Posterior vena cava (tissue), 2 donors: ENCODE measurements at regions not wholly inside any gene's neighbourhood (a gene's known extent, or its start where the extent isn't known, plus 50 kb on each side); places are given as distances from the start of the nearest gene placed in this dataset.

Experiments
- DNase-seq: peaks from one replicate; pipeline ENCODE4 v3.0.0-alpha.2; 2020; ENCODE audit warnings: low spot score
- intact Hi-C, 2 donors: fragments of 100-400 bp; cut with DNase I; formaldehyde crosslinking; loops; one replicate each; pipeline versions ENCODE4 v1.14.1 to v1.14.2; 2022 to 2023
- donor health status: DM: yes; HTN: yes; CAD: no.
- donor health status: DM: yes; HTN: yes; CAD: no.

DNA sequence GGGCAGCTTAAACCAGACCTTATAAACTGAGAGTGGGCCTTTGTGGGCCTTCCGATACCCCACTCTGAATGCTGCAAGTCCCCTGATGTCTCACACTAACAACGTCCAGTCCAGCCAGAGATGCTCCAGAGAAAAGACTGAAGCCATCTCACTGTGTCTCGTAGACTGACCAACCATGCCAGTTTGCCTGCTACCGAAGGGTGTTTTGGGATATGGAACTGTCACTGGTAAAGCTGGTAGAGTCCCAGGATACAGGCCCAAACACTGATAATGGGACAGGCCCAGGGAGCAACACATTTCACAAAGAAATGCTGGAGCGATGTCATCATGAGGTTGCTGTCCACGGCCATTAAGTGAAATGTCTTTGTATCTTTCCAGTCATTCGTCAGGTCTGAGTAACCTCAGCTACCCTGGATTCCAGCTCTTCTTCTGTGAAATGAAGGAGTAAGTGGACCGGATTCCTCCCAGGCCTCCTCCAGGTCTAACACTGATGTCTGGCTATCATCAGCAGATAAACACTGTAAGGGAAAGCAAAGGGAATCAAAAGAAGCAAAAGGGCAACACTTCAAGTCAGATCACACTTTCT lies 81.6 kb downstream of the SLC5A7 start:
- no peak for DNase-seq
- intact Hi-C loops, result no loop called here

DNA sequence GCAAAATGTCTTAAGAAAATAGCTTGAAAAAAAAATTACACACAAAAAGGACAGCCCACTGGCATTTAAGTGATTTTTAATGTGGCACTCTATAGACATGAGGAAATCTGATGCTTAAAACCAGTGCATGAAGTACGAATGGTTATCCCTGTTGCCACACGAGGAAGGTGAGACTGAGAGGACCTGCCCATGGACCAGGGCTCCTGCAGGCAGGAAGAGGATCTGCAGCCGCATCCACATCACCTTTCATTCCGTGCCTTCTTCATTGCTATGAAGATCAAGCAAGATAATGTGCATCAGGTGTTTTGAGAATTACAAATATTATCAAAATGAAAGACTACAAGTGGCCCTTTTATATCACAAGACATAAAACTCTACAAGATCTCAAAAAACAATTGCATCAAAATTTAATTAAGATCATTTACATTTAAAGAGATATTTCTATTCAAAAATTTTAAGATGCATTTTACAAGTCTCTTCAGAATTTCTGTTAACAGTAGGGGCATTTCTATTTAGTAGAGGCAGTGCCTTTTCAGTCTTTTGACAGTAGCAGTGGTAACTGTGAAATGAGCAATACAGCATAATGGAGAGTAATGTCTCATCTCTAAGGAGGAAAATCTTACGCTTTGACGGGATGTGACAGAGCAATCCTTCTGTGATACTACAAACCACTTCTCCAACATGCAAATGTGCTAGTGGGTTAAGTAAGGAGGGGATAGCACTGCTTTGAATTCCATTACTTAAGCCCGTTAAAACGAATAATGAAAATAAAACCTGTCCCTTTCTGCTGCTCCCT lies 83.4 kb downstream of the SLC5A7 start:
- intact Hi-C loops, result no loop called here
- DNase-seq, result no peak

DNA sequence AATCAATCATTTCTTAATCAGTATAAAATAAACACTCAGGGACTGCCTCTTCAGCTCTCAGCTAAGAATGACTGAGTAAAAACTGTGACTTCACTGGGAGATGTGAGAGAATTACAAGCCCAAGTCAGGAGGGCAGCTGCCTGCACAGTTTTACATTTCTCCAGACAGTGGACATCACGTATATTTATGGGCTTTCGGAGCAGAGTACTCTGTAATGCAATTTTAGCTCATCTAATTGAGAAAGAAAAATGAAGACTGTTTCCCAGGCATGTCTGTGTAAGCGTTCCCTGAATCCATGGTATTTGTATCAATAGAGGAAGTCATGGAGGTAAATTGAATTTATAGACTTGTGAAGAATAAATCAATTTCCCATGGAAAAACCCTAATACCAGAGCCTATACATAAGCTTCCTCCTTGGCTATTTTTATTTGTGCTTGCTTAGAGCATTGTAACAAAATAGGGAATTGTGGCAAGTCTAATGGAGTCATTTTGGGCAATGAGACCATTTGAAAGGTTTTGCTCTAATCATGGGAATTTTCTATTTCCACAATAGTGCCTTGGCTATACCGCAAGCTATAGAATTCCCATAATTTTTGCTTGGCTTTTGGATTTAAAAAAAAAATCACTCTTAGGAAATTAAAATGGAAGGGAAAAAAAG lies 87.2 kb downstream of the SLC5A7 start:
- intact Hi-C loops, result no loop called here
- no peak for DNase-seq

DNA sequence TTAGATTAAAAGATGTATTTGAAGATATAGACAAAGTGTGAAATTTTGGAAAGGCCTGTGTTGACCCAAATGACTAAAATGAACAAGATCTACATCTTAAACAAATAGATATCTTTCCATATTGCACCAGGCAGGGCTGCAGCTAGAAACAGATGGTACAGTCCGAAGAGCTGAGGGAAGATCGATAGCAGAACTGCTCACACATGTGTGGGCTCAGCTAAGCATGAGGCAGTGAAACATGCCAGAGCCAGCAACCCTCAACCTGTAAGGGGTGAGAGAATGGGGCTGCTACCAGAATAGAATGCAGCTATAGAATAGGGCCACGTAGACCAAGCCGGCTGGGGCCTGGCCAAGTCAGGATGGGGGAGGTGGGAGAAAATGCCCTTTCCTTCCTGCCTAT lies 87.8 kb downstream of the SLC5A7 start:
- DNase-seq, result no peak
- intact Hi-C loops, result no loop called here

DNA sequence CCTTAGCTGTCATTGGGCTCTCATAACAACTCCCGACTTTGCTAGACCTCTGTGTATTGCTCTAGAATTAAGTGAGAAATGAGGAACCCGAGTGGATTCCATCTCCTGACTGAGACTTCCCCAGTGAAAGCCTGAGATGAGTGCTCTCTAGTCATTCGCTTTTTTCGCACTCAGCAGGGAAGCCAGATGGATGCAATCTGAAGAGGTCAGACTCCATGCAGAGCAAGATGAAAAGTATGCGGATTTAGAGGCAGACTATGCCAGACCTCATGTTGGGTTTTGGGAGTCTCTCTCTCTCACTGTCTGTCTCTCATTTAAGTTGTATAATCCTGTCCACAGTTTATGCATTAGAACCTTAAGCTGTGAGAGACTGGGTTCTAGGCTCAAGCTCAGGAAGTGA lies 88.6 kb downstream of the SLC5A7 start:
- intact Hi-C loops, result no loop called here

DNA sequence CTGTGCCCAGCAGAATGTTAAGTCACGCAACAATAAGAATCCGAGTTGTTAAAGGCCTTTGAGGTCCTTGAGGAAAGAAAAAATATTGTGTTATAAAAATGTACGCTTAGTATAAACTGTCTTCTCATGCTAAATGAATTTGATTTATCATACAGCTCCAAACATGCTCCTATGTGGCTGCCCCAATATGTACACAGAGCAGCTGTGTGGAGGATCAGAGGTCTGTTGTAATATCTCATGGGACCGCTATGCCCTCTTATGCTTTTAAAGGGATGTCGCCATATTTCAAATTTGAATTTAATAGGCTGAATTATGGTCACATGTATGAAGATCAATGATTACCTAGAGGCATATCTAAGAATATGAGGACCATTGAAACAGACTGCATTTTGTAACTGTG lies 90.2 kb downstream of the SLC5A7 start:
- DNase-seq, result no peak
- intact Hi-C loops, result no loop called here

More for the DNA sequence above, 88.6 kb downstream of the SLC5A7 start:
- no peak for DNase-seq

DNA sequence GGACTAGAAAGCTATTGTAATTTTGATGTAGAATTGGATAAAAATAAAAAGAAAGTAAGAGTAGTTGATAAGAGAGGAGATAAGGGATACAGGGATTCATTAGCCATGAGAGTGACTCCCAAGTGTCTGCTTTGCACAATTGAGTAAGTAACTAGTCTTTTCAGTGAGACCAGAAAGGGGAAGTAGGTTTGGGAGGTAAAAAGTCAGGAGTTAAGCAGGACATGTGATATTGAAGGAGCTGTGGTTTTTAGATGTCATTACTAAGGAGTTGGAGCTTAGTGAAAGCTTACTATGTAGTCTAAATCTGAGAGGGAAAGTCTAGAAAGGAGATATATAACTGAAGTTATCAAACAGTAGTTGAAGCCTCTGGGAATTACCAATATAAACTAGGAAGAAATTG lies 93.4 kb downstream of the SLC5A7 start:
- no peak for DNase-seq
- intact Hi-C loops, result loop anchor here in 1 of 2 donors (5.0 kb wide), 1 partner anchor 568 kb away; no protein-coding TSS in a partner anchor

DNA sequence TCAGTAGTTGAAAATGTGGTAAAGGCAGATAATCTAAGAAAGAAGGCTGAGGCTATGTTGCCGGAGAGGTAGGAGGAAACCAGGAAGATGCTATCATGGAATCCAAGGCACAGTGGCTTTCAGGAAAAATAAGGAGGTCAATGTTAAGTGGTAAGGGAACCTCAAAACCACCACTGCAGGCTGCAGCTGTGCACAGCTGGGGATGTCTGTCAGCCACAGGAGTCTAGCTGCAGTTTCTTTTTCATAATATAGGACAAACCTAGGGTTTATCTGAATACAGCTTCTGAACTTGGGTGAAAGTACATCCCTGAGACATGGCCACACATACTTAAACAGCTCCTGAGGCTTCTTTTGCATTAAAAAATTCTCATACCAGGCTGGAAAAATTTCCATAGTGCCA lies 93.9 kb downstream of the SLC5A7 start:
- intact Hi-C loops, result loop anchor here in 1 of 2 donors (5.0 kb wide), 1 partner anchor 567 kb away; no protein-coding TSS in a partner anchor
- DNase-seq, result no peak

DNA sequence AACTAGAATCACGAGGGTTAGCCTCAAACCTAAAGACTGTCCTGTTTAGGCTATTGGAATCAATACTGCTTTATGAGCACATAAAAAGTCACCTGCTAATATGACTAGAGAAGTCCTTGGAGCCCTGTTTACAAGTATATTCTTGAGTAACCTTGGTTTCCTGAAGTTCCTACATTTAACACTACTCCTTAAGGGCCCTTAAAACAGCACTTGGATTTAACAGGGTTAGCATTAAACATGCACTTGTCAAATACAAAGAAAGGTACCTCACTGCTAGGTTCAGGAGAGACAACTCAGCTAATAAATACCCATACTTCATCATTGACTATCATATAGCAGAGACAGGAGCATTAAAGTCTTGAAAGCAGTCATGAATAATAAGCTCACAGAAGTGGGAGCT lies 96.7 kb downstream of the SLC5A7 start:
- no peak for DNase-seq
- intact Hi-C loops, result loop anchor here in 1 of 2 donors (5.0 kb wide), 1 partner anchor 564 kb away; no protein-coding TSS in a partner anchor

DNA sequence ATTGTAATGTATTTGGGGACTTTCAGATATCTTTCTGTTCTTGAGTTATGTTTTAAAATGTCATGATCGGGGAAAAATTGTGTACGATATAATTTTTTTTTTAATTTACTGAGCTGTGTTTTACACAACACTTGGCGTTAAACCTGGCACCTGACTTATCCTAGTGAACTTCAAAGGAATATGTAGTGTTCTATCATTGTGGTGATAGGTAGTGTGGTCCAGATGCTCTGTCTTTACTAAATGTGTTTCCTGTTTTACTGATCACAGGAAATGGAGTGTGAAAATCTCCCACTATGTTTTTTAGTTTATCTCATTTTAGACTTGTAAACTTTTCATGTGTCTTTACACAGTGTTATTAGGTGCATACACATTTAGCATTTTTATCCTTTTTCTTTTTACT lies 98.0 kb downstream of the SLC5A7 start:
- DNase-seq, result no peak
- intact Hi-C loops, result loop anchor here in 1 of 2 donors (5.0 kb wide), 1 partner anchor 563 kb away; no protein-coding TSS in a partner anchor

DNA sequence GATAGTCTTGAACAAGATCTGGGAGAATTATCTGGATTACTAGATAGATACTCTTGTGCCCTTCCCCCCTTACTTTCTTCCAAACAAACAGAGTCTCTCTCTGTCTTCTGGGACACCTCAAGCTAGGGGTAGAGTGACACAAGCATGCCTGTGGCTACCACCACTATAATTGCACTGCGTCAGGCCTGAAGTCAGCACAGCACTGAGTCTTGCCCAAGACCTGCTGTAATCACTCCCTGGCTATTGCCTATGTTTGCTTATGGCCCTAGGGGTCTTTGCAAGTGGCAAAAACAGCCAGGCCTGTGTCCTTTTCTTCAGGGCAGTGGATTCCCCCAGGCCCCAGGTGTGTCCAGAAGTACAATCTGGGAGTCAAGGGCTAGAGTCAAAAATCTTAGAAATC lies 106.6 kb downstream of the SLC5A7 start:
- no peak for DNase-seq
- intact Hi-C loops, result no loop called here

DNA sequence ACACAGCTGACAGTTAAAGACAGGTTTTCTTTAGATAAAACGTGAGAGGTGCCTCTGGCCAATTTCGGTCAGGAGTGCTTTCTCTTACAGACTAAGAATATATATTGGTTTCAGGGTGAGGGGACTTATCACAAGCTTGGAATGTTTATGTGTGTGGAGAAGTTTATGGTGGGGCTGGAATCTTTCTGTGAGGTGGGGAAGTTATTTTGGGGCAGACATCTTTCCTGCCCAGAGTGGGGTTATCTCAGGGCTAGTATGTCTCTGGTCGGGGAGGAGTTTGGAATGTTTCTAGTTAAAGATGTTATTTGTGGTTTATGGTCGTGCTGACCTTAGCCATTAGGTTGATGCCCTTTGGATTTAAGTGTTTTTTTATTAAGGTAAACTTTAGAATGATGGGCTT lies 115.2 kb downstream of the SLC5A7 start:
- intact Hi-C loops, result no loop called here
- no peak for DNase-seq

DNA sequence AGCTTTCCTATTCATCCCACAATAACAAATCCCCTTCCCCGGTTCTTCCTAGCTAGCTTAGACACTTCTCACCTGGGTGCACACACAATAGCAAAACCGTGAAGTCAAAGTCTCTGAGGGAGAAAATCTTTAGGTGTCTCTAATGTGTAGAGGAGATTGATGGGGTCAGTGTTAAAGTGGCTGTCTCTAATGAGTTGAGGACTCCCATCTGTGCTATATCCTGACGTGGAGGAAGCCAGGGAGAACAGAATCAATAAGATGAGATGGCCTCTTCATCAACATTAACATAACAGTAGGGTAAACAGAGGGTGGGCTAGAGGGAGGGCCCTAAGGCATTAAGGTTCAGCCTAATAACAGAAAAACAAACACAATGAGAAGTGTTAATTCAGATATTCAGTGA lies 120.4 kb downstream of the SLC5A7 start:
- intact Hi-C loops, result loop anchor here in 1 of 2 donors (5.0 kb wide), 1 partner anchor 549 kb away; no protein-coding TSS in a partner anchor
- no peak for DNase-seq

DNA sequence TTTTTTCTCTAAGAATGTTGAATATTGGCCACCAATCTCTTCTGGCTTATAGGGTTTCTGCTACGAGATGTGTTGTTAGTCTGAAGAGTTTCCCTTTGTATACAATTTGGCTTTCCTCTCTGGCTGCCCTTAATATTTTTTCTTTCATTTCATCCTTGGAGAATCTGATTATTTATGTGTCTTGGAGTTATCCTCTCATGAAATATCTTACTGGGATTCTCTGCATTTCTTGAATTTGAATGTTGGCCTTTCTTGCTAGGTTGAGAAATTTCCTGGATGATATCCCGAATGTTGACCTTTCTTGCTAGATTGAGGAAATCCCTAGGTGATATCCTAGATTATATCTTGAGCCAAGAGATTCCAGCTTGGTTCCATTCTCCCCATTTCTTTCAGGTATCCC lies 125.6 kb downstream of the SLC5A7 start:
- DNase-seq, result no peak
- intact Hi-C loops, result no loop called here

DNA sequence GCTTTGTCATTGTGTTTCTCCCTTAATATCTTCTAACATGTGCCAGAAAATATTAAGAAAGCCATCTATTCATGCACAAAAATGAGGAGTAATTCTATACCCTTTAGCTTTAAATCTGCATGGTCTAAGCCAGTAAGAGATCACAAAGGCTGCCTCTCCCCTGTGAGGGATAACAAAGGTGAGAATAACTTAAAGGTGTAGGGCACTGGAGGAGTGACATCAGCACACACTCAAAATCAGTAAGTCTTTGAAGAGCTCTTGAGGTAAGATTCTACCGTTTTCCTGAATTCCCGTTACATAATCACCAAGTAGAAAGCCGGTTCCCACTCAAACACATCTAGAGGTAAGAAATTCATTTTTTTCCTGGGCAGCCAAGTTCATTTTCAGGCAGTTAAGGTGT lies 123.9 kb upstream of the SULT1C3 start:
- no peak for DNase-seq
- intact Hi-C loops, result no loop called here

DNA sequence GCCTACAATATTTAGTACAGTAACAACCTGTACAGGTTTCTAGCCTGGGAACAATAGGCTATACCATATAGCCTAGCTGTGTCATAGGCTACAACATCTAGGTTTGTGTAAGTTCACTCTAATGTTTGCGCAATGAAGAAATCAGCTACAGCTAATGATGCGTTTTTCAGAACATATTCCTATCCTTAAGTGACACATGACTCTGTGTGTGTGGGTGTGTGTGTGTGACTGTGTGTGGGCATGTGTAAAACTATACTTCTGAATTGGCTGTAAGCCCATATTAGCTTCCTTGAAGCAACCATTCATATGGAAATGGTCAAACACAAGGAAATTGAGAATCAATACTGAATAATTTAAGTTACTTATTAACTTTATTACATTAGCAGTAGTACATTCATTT lies 120.8 kb upstream of the SULT1C3 start:
- intact Hi-C loops, result no loop called here
- DNase-seq, result no peak

DNA sequence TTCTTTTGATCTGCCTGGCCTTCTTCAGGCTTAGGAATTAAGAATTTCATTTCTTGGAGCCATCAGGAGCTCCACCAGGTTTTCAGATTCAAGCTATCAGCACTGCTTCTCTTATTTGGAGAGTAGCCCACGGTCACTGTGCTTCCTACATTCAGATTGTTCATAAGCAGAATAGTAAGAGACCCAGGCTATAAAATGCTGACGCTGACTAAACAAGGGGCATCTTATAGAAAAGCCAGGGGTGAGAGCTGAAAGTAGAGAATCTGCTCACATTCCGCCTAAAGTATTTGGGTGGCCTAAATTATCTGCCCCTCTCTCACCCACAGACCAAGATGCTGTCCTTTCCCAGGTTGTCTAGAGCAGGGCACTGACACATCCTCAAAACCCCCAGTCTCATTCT lies 120.3 kb upstream of the SULT1C3 start:
- DNase-seq, result no peak
- intact Hi-C loops, result no loop called here

DNA sequence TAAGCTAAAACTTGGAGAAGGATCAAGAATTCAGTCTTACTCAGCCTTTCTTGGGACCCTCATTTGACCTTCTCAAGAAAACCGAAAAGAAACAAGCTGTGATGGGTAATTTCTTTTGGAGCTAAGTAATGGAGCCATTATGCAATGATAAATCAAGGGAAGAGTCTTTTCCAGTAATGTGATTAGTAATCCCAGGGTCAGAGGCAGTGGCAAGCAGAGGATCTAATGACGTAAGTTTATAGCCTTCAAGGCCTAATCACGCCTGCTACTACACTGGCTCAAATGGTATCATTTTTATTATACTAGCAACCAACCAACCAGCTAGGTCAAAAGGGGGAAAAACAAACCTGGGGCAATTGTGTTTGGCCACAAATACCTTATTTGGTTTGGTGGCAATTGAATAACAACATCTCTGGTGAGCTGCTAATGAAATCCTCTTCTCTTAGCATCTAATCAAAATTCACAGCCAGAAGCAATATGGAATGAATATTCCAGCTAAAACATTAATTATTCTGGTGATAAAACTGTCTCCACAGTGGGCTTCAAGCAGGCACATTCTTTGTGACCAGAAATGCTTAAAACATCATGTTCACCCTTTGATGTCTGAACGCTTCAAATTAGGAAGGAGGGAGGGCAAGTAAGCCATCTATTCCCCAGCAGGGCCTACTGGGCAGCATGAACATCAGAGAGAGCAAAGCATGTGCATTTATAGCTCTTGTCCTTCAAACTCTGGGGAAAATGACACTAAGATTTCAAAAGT lies 114.9 kb upstream of the SULT1C3 start:
- intact Hi-C loops, result no loop called here
- no peak for DNase-seq

DNA sequence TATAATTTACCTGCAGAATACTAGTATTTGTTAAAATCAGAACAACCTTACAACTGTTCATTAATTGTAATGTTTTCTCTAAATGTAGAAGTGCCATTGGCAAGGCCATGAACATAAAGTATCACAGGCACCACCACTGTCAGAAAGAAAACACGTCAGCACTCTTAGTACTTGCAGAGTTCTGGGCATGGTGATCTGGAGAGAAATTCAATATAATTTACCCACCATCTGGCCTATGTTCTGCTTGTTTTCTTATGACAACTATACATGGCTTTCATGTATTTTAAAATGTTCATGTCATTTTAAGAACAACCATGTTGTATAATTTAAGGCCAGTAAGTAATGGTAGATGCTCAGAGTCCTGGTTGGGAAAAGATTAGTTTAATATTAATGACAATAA lies 114.2 kb upstream of the SULT1C3 start:
- intact Hi-C loops, result no loop called here
- DNase-seq, result no peak

DNA sequence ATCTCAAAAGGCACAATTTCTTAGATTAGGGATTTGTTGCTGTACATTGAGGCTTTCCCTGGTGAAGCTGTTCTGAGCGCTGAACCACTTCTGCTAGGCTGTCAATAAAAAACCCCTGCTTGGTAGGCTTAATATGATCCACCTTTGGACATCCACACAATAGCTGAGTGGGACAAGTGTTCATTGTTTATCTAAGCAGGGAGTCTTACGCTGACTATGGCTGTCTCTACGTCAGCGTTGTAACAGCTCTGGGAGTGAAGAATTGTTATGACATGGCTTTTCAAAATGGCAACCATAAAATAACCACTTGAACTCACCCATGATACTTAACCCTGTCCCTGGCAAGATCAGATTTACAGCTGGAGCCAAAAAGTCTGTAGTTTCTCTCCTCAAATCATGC lies 111.5 kb upstream of the SULT1C3 start:
- no peak for DNase-seq

More for the DNA sequence above, 111.5 kb upstream of the SULT1C3 start:
- intact Hi-C loops, result no loop called here
